ENCODE measurements at regions not wholly inside any gene's neighbourhood (a gene's known extent, or its start where the extent isn't known, plus 50 kb on each side); places are given as distances from the start of the nearest gene placed in this dataset.

DNA sequence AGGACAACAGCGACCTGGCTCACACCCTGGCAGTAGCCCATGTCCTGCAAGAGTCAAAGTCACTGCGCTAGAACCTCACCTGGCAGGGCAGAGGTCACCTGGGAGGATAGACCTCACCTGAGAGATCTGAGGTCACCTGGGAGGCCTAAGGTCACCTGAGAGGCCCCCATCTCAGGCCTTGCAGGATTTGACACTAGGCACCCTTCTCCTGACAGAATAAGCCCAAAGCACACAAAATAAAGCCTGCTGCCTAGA lies 75.2 kb upstream of the SPTLC1 start:
- Histone ChIP-seq H3K4me3 (ENCODE audit: low read depth, low read length) (no peak overlapping the region), H3K4me1 (ENCODE audit: control insufficient read depth, insufficient read depth, low read length, poor library complexity, severe bottlenecking) (no peaks in the 10 kb centered on the region), H3K27me3 (ENCODE audit: control insufficient read depth, insufficient read depth, low read length) (peaks cover 3% of the 10 kb centered on the region), H3K36me3 (ENCODE audit: control insufficient read depth, insufficient read depth, low read length) (no peaks in the 10 kb centered on the region), H3K9me3 (ENCODE audit: control insufficient read depth in 2 of 2, low read length in 2 of 2) (no peaks in the 10 kb centered on the region), H3K27ac (ENCODE audit: insufficient read depth, low read length, poor library complexity, severe bottlenecking) (no peak overlapping the region)
- Mint-ChIP-seq H3K4me3 (no peak overlapping the region), H3K36me3 (no peaks in the 10 kb centered on the region), H3K9me3 (peaks cover 0 to 8% (median 0%) of the 10 kb centered on the region in 7 donors), H3K27me3 (peaks cover 16% of the 10 kb centered on the region), H3K4me1 (no peaks in the 10 kb centered on the region), H3K27ac (no peak overlapping the region)
- DNase-seq (no peak), ATAC-seq (ENCODE audit: low read depth in 2 of 2) (no peak)

DNA sequence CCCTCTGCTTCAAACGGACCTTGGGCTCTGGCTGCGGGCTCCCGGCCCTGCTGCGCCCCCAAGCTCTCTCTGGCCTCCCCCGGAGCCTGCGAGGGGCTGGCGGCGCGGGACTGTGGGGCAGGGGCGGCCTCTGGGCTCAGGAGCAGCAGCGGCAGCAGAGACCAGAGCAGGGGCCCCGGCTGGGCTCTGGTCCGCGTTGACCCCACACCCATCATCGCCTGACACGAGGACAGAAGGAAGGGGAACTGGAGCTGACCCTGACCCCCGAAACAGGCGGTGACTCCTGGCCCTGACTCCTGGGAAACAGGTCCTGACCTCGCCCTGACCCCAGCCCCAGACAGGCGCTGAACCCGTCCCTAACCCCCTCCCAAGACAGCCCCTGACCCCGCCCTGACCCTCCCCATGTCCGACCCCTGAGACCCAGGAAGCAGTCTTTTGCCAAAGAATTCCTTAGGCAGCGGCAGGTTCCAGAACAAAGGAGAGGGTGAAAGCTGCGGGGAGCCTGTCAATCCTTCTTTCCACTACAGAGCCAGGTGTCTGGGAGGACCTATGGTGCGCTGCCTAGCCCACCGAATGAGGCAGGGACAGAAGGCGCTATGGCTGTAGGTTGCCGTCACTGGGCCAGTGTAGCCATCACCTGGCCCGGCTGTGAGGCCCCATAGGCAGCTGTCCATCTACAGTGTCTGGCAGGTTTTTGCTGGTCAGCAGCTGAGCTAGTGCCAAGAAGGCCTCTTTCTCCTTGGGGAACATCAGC lies 74.7 kb upstream of the SPTLC1 start:
- no peaks in the 10 kb centered on the region for H3K36me3 Mint-ChIP-seq
- Histone ChIP-seq H3K27ac (ENCODE audit: insufficient read depth, low read length, poor library complexity, severe bottlenecking) (no peak overlapping the region), H3K9me3 (ENCODE audit: control insufficient read depth in 2 of 2, low read length in 2 of 2) (no peaks in the 10 kb centered on the region), H3K27me3 (ENCODE audit: control insufficient read depth, insufficient read depth, low read length) (peaks cover 3% of the 10 kb centered on the region), H3K4me3 (ENCODE audit: low read depth, low read length) (no peak overlapping the region), H3K36me3 (ENCODE audit: control insufficient read depth, insufficient read depth, low read length) (no peaks in the 10 kb centered on the region), H3K4me1 (ENCODE audit: control insufficient read depth, insufficient read depth, low read length, poor library complexity, severe bottlenecking) (no peaks in the 10 kb centered on the region)
- no peak overlapping the region for H3K27ac Mint-ChIP-seq
- H3K4me3 Mint-ChIP-seq = no peak overlapping the region
- peaks cover 13% of the 10 kb centered on the region for H3K27me3 Mint-ChIP-seq
- peaks cover 0 to 5% (median 0%) of the 10 kb centered on the region in 7 donors for H3K9me3 Mint-ChIP-seq
- ATAC-seq (ENCODE audit: low read depth in 2 of 2) (no peak), DNase-seq (no peak)
- H3K4me1 Mint-ChIP-seq = no peaks in the 10 kb centered on the region

DNA sequence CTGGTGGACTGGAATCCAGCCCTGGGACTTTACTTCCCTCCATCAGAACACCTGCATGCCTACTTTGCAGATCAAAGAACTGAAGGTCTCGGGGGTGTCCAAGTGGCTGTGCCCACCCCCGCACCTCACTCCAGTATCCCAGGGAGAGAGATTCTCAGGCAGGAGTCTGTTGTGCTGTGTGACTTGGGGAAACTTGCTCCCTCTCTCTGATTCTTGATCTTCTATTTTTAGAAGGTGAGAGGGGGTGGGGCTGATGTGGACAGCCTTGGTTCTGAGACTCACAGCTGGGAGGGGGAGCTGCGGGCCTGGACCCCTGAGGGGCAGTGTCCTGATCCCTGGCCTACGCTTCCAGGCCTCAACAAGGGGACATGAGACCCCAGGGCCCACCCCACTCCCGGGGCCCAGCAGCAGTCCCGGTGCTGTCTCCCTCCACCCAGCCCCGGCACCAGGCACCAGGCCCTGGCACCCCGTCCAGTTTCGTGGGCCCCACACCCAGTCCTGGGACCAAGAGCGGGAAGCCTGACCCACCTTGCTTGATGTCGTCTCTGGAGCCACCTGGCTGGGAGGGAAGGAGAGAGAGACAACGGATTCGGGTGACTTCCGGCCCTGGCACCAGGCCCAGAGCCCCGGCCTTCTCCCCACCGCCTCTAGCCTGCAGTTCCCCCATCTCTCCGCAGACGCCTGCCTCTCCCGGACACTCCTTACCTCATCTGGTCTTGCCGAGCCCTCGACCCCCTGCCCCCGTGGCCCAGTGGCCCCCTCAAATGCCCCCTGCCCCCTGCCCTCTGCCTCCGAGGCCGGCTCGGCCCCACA lies 74.0 kb upstream of the SPTLC1 start:
- DNase-seq (peak in 1 of 3 donors; percentile 1), ATAC-seq (ENCODE audit: low read depth in 2 of 2) (no peak)
- Histone ChIP-seq H3K4me1 (ENCODE audit: control insufficient read depth, insufficient read depth, low read length, poor library complexity, severe bottlenecking) (no peaks in the 10 kb centered on the region), H3K27me3 (ENCODE audit: control insufficient read depth, insufficient read depth, low read length) (peaks cover 3% of the 10 kb centered on the region), H3K4me3 (ENCODE audit: low read depth, low read length) (no peak overlapping the region), H3K27ac (ENCODE audit: insufficient read depth, low read length, poor library complexity, severe bottlenecking) (no peak overlapping the region), H3K9me3 (ENCODE audit: control insufficient read depth in 2 of 2, low read length in 2 of 2) (no peaks in the 10 kb centered on the region), H3K36me3 (ENCODE audit: control insufficient read depth, insufficient read depth, low read length) (no peaks in the 10 kb centered on the region)
- Mint-ChIP-seq H3K27me3 (peaks cover 10% of the 10 kb centered on the region), H3K9me3 (peaks cover 0 to 5% (median 0%) of the 10 kb centered on the region in 7 donors), H3K4me3 (no peak overlapping the region), H3K4me1 (no peaks in the 10 kb centered on the region), H3K36me3 (no peaks in the 10 kb centered on the region), H3K27ac (no peak overlapping the region)

DNA sequence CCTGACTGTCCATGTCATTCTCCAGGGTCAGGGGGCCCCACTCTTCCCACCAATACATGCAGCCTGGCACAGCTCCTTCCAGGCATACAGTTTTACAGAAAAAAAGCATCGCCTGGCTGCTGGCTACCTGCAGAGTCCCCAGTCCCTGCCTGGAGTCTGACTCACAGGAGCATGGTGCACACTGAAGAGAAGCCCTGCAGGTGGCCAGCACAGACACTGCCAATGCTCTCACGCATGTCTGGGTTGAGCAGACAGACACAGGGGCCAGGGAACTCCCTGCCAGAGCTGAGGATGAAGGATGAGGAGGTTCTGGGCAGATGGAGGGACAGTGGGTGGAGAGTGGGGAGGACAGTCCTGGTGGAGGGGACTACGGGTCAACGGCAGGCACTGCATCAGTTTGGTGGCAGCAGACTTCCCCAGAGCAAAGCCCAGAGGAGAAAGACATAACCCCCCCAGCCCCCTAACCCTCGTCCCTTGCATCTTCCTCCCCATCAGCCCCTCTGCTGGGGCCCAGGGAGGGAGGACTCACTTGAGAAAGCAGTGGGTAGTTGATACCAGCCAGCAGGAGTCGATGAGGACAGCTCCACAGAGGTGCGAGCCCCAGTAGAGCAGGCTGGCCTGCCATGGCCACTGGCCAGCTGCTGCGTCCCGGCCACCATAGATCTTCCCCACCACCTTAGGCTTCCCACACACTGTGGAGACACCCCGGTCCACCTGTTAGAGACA lies 72.9 kb upstream of the SPTLC1 start:
- Mint-ChIP-seq H3K27me3 (peaks cover 10% of the 10 kb centered on the region), H3K36me3 (no peaks in the 10 kb centered on the region), H3K4me3 (no peak overlapping the region), H3K4me1 (no peaks in the 10 kb centered on the region), H3K27ac (no peak overlapping the region), H3K9me3 (peaks cover 0 to 3% (median 0%) of the 10 kb centered on the region in 7 donors)
- no peak for DNase-seq
- peaks cover under 1% of the 10 kb centered on the region for H3K27me3 ChIP-seq (ENCODE audit: control insufficient read depth, insufficient read depth, low read length)
- H3K9me3 ChIP-seq (ENCODE audit: control insufficient read depth in 2 of 2, low read length in 2 of 2) = no peaks in the 10 kb centered on the region
- H3K27ac ChIP-seq (ENCODE audit: insufficient read depth, low read length, poor library complexity, severe bottlenecking) = no peak overlapping the region
- H3K36me3 ChIP-seq (ENCODE audit: control insufficient read depth, insufficient read depth, low read length) = no peaks in the 10 kb centered on the region
- no peak for ATAC-seq (ENCODE audit: low read depth in 2 of 2)
- no peak overlapping the region for H3K4me3 ChIP-seq (ENCODE audit: low read depth, low read length)
- H3K4me1 ChIP-seq (ENCODE audit: control insufficient read depth, insufficient read depth, low read length, poor library complexity, severe bottlenecking) = no peaks in the 10 kb centered on the region

DNA sequence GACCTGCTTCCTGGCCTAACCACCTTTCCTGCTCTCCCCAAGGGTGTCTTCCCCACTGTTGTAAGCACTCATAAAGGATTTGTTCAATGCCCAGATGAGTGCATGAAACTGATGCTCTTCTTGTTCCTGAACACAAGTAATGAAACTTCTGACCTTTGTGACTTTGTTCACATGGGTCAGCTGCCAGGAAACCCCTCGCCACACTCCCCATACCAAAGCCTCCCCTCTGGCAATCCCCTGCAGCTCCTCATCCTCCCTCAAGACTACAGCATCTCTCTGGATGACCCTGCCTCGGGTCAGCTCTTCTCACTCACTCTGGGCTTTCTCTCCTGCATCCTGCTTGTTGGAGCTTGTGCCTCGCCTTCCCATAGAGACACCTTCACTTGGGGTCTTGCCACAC lies 72.2 kb upstream of the SPTLC1 start:
- DNase-seq (no peak), ATAC-seq (ENCODE audit: low read depth in 2 of 2) (no peak)
- Mint-ChIP-seq H3K27me3 (peaks cover 9% of the 10 kb centered on the region), H3K4me3 (no peak overlapping the region), H3K27ac (no peak overlapping the region), H3K4me1 (no peaks in the 10 kb centered on the region), H3K9me3 (peaks cover 0 to 3% (median 0%) of the 10 kb centered on the region in 7 donors), H3K36me3 (no peaks in the 10 kb centered on the region)
- H3K27ac ChIP-seq (ENCODE audit: insufficient read depth, low read length, poor library complexity, severe bottlenecking) = no peak overlapping the region
- no peaks in the 10 kb centered on the region for H3K9me3 ChIP-seq (ENCODE audit: control insufficient read depth in 2 of 2, low read length in 2 of 2)
- H3K4me1 ChIP-seq (ENCODE audit: control insufficient read depth, insufficient read depth, low read length, poor library complexity, severe bottlenecking) = no peaks in the 10 kb centered on the region
- H3K36me3 ChIP-seq (ENCODE audit: control insufficient read depth, insufficient read depth, low read length) = no peaks in the 10 kb centered on the region
- H3K4me3 ChIP-seq (ENCODE audit: low read depth, low read length) = no peak overlapping the region
- no peaks in the 10 kb centered on the region for H3K27me3 ChIP-seq (ENCODE audit: control insufficient read depth, insufficient read depth, low read length)

DNA sequence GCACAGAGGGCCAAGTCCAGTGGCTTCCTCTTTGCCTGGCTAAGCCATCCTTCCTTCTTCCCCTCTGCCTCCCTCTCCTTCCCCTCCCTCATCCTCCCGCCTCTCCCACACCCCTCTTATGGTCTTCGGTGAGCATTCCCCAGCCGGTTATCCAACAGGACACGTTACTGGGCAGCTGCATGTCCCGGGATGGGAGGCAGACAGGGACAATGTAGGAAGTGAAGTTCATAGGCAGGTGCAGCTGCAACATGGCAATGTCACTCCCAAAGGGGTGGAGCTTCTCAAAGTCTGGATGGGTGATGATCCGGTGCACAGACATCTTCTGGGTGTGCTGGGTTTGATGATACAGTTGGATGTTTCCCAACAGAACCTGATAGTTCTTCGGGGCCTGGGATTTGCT lies 71.4 kb upstream of the SPTLC1 start:
- Mint-ChIP-seq H3K4me1 (no peaks in the 10 kb centered on the region), H3K27ac (no peak overlapping the region), H3K4me3 (no peak overlapping the region)

DNA sequence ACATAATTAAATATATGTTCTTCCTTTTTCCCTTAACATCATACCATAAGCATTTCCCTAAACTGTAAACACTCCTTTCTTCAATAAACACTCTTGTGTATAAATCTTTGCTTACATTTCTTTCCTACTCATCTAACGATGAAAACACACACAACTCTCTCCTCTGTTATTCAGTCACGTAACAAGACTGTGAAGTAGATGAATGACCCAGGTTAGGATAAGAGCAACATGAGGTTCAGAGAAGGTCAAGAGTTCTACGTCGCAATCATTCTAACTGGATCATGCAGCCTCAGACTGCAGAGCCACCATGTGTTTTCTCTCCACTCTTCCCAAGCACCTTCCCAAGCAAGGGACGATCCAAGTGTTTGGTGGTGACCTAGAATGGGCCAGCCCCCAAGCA lies 70.5 kb upstream of the SPTLC1 start:
- Histone ChIP-seq H3K36me3 (ENCODE audit: control insufficient read depth, insufficient read depth, low read length) (no peaks in the 10 kb centered on the region), H3K4me1 (ENCODE audit: control insufficient read depth, insufficient read depth, low read length, poor library complexity, severe bottlenecking) (no peaks in the 10 kb centered on the region), H3K9me3 (ENCODE audit: control insufficient read depth in 2 of 2, low read length in 2 of 2) (no peaks in the 10 kb centered on the region), H3K27me3 (ENCODE audit: control insufficient read depth, insufficient read depth, low read length) (no peaks in the 10 kb centered on the region), H3K27ac (ENCODE audit: insufficient read depth, low read length, poor library complexity, severe bottlenecking) (no peak overlapping the region), H3K4me3 (ENCODE audit: low read depth, low read length) (no peak overlapping the region)
- Mint-ChIP-seq H3K36me3 (no peaks in the 10 kb centered on the region), H3K9me3 (peaks cover 0 to 3% (median 0%) of the 10 kb centered on the region in 7 donors), H3K4me1 (no peaks in the 10 kb centered on the region), H3K4me3 (no peak overlapping the region), H3K27ac (no peak overlapping the region), H3K27me3 (peaks cover 6% of the 10 kb centered on the region)
- DNase-seq = no peak
- ATAC-seq (ENCODE audit: low read depth in 2 of 2) = no peak

More for the DNA sequence above, 71.4 kb upstream of the SPTLC1 start:
- H3K27me3 Mint-ChIP-seq = peaks cover 6% of the 10 kb centered on the region
- H3K9me3 ChIP-seq (ENCODE audit: control insufficient read depth in 2 of 2, low read length in 2 of 2) = no peaks in the 10 kb centered on the region
- H3K4me1 ChIP-seq (ENCODE audit: control insufficient read depth, insufficient read depth, low read length, poor library complexity, severe bottlenecking) = no peaks in the 10 kb centered on the region
- H3K36me3 ChIP-seq (ENCODE audit: control insufficient read depth, insufficient read depth, low read length) = no peaks in the 10 kb centered on the region
- peaks cover 0 to 3% (median 0%) of the 10 kb centered on the region in 7 donors for H3K9me3 Mint-ChIP-seq
- H3K27ac ChIP-seq (ENCODE audit: insufficient read depth, low read length, poor library complexity, severe bottlenecking) = no peak overlapping the region
- no peaks in the 10 kb centered on the region for H3K36me3 Mint-ChIP-seq
- ATAC-seq (ENCODE audit: low read depth in 2 of 2) = no peak
- DNase-seq = no peak
- no peak overlapping the region for H3K4me3 ChIP-seq (ENCODE audit: low read depth, low read length)
- no peaks in the 10 kb centered on the region for H3K27me3 ChIP-seq (ENCODE audit: control insufficient read depth, insufficient read depth, low read length)

Measured in CD4-positive, CD25-positive, alpha-beta regulatory T cell (primary cell).